ENCODE measurements at regions not wholly inside any gene's neighbourhood (a gene's known extent, or its start where the extent isn't known, plus 50 kb on each side); places are given as distances from the start of the nearest gene placed in this dataset.

- Histone ChIP-seq H3K4me3 (ENCODE audit: low read depth, low read length) (no peak overlapping the region), H3K27ac (no peak overlapping the region), H3K27me3 (ENCODE audit: insufficient read depth, low read depth, severe bottlenecking) (no peaks in the 10 kb centered on the region), H3K36me3 (no peaks in the 10 kb centered on the region), H3K9me3 (ENCODE audit: severe bottlenecking) (no peaks in the 10 kb centered on the region)
- DNase-seq, result no peak
- TF ChIP-seq CTCF (IDR thresholded peaks at IDR 0.05; ENCODE audit: low read depth, low read length), result no peak
These were observed 340.7 kb upstream of the HTR2A start for GRCh38 chr13:47237571-47237970.

GRCh38 chr13:47233734-47234133, 336.9 kb upstream of the HTR2A start:
- Histone ChIP-seq H3K4me3 (ENCODE audit: low read depth, low read length) (no peak overlapping the region), H3K27me3 (ENCODE audit: insufficient read depth, low read depth, severe bottlenecking) (no peaks in the 10 kb centered on the region), H3K9me3 (ENCODE audit: severe bottlenecking) (no peaks in the 10 kb centered on the region), H3K27ac (no peak overlapping the region), H3K36me3 (no peaks in the 10 kb centered on the region)
- no peak for DNase-seq
- no peak for TF ChIP-seq CTCF (IDR thresholded peaks at IDR 0.05; ENCODE audit: low read depth, low read length)

- Histone ChIP-seq H3K36me3 (no peaks in the 10 kb centered on the region), H3K9me3 (ENCODE audit: severe bottlenecking) (no peaks in the 10 kb centered on the region), H3K27ac (no peak overlapping the region), H3K4me3 (ENCODE audit: low read depth, low read length) (no peak overlapping the region), H3K27me3 (ENCODE audit: insufficient read depth, low read depth, severe bottlenecking) (no peaks in the 10 kb centered on the region)
- no peak for DNase-seq
- TF ChIP-seq CTCF (IDR thresholded peaks at IDR 0.05; ENCODE audit: low read depth, low read length), result no peak
These were observed 335.7 kb upstream of the HTR2A start for GRCh38 chr13:47232516-47232915.

- H3K27ac ChIP-seq, result no peak overlapping the region
- no peaks in the 10 kb centered on the region for H3K27me3 ChIP-seq (ENCODE audit: insufficient read depth, low read depth, severe bottlenecking)
- TF ChIP-seq CTCF (IDR thresholded peaks at IDR 0.05; ENCODE audit: low read depth, low read length), result no peak
- H3K9me3 ChIP-seq (ENCODE audit: severe bottlenecking), result no peaks in the 10 kb centered on the region
- DNase-seq, result no peak
- H3K4me3 ChIP-seq (ENCODE audit: low read depth, low read length), result no peak overlapping the region
- no peaks in the 10 kb centered on the region for H3K36me3 ChIP-seq
These were observed 333.3 kb upstream of the HTR2A start for GRCh38 chr13:47230155-47230554.

- Histone ChIP-seq H3K27me3 (ENCODE audit: insufficient read depth, low read depth, severe bottlenecking) (no peaks in the 10 kb centered on the region), H3K9me3 (ENCODE audit: severe bottlenecking) (no peaks in the 10 kb centered on the region), H3K36me3 (no peaks in the 10 kb centered on the region), H3K4me3 (ENCODE audit: low read depth, low read length) (no peak overlapping the region), H3K27ac (no peak overlapping the region)
- no peak for TF ChIP-seq CTCF (IDR thresholded peaks at IDR 0.05; ENCODE audit: low read depth, low read length)
- no peak for DNase-seq
These were observed 329.7 kb upstream of the HTR2A start for GRCh38 chr13:47226516-47226915.

- TF ChIP-seq CTCF (IDR thresholded peaks at IDR 0.05; ENCODE audit: low read depth, low read length), result peak; percentile 36
- H3K4me3 ChIP-seq (ENCODE audit: low read depth, low read length), result no peak overlapping the region
These were observed 323.7 kb upstream of the HTR2A start for GRCh38 chr13:47220453-47221140.

More at GRCh38 chr13:47220453-47221140, 323.7 kb upstream of the HTR2A start:
- H3K27ac ChIP-seq, result no peak overlapping the region
- H3K36me3 ChIP-seq, result no peaks in the 10 kb centered on the region
- H3K9me3 ChIP-seq (ENCODE audit: severe bottlenecking), result no peaks in the 10 kb centered on the region
- peak; percentile 50 for DNase-seq
- no peaks in the 10 kb centered on the region for H3K27me3 ChIP-seq (ENCODE audit: insufficient read depth, low read depth, severe bottlenecking)

All from WERI-Rb-1 (cell line).